GM21529 (cell line): ENCODE measurements at regions not wholly inside any gene's neighbourhood (a gene's known extent, or its start where the extent isn't known, plus 50 kb on each side); places are given as distances from the start of the nearest gene placed in this dataset.

Source experiments
- ATAC-seq: cut with Tn5 transposase; IDR thresholded peaks from one replicate; pipeline ENCODE4 v1.9.1; 2021; ENCODE audit not compliant: unreplicated experiment

- no peak for ATAC-seq
Observed at GRCh38 chr1:218633238-218633988, 288.3 kb downstream of the TGFB2 start.

- ATAC-seq = no peak
Observed at GRCh38 chr1:218634212-218634611, 289.1 kb downstream of the TGFB2 start.

DNA sequence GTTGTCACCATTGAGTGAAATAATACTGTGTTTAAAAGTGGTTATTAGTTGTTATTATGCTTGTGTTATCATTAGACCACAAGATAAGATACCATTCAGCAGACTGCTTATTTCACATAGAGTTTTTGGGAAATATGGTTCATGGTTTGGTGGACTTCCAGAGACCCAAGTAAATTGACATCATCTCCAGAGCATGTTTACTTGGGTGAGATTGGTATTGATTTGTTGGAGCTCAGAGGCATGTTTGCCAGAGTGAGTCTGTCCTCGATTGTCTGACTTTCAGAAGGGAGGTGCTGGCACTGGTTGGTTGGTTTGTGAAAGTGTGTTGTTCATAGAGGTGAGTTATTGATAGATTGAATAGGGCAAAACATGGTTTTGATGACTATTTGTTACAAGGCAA lies 291.4 kb downstream of the TGFB2 start:
- ATAC-seq = no peak

DNA sequence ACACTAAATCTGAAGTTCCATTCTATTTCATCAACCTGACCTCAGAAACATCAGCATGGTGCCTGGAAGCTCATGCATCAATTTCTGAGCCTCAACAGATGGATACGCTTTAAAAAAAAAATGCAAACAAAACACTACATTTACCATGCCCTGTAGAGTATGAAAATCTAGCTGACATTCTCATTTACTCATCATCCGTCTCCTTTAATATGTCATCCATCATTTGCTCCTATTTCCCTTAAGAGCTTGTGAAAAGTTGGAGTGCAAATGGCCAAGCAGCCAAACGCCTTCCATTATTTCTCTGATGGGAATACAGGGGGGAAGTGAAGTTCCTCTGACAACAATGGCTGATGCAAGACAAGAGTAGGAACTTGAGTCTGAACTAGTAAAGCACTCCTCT lies 295.0 kb downstream of the TGFB2 start:
- no peak for ATAC-seq

GRCh38 chr1:218642033-218642948 lies 297.2 kb downstream of the TGFB2 start:
- ATAC-seq = no peak

- no peak for ATAC-seq
Observed at GRCh38 chr1:218643281-218643680, 298.1 kb downstream of the TGFB2 start.

GRCh38 chr1:218643926-218644325 lies 298.8 kb downstream of the TGFB2 start:
- ATAC-seq = no peak

- no peak for ATAC-seq
Observed at GRCh38 chr1:218646288-218646687, 301.2 kb downstream of the TGFB2 start.

GRCh38 chr1:218656301-218657037 lies 311.3 kb downstream of the TGFB2 start:
- no peak for ATAC-seq

GRCh38 chr1:218658269-218658668 lies 313.1 kb downstream of the TGFB2 start:
- no peak for ATAC-seq

DNA sequence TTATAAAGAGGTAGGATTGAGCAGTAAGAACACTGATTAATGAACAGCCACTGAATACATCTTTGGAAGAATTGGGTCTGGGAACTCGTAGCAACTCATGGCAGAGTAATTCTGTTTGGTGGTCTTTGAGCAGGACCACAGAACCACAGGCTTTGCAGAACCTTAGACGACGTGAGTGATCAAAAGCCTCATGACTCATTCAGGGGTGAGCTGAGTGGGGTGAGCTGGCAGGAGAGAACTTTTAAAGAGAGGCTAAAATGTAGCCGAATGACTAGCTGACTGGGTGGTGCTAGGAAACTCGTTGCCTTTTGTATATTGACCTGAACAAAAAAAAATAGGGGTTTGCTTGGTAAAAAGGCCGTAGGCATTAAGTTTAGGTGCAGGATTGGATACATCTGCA lies 313.8 kb downstream of the TGFB2 start:
- no peak for ATAC-seq

DNA sequence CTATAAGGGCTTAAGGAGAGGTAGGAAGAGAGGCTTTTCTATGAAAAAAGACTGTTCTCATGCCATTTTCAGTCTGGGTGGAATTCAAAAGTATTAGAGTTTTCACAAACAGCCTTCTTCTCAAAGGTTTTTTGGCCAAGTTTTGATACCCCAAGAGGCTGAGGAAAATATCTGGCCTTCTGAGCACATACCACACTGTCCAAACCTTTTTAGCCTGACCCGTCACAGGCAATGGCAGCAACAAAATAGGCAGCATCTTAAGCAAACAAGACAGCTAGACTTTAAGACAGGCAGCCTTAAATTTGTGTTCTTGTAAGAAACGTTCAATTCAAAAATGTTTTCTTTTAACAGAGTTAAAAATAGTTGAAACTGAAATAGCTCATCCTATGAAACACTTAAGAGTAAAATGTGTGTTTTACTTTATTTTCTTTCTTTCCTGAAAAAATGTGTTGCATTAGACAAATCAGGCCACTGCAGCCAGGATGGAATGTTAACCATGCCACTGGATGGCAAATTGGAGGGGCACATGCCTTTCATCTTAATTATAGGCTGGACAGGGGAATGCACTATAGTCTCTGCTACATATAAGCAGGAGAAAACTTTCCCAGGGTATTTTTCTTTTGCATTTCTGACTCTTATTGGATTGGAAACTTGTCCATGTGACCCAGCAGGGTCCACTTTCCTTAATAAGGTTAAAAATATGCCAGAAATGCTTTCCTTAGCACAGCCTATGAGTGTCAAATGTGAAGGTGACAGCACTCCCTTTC lies 315.0 kb downstream of the TGFB2 start:
- no peak for ATAC-seq

DNA sequence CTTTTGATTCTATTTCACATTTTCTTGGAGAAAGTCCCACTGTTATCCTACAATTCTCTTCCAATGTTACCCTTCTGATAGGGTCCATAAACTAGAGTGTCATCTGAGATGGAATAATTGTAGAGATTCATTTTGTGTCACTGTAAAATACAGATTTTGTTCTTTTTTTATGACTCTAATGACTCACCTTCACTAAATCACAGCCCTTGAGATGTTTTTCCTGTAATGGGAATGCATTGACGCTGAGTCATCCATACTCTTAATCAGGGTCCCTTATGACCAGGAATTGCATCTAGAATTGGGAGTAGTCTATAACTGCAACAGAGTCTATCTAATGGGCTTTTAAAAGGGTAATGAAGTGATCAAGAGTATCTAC lies 315.5 kb downstream of the TGFB2 start:
- no peak for ATAC-seq

DNA sequence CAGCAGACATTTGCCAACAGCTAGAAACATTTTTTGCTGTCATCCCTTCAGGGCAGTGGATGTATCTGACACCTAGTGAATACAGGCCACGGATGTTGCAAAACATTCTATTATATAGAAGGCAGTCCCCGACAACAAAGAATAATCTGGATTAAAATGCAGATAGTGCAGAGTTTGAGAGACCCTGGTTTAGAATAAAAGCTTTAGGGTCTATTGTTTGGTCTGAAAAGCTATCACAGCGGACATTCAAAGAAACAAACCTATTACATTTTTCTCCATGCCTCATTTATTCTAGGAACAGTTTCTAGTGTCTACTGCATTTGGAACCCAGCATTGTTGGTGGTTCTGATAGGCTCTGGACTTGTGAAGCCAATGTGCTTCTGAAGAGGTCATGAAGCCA lies 316.3 kb downstream of the TGFB2 start:
- ATAC-seq = no peak

- no peak for ATAC-seq
Observed at GRCh38 chr1:218664385-218665170, 319.4 kb downstream of the TGFB2 start.

GRCh38 chr1:218665221-218665620 lies 320.1 kb downstream of the TGFB2 start:
- no peak for ATAC-seq

DNA sequence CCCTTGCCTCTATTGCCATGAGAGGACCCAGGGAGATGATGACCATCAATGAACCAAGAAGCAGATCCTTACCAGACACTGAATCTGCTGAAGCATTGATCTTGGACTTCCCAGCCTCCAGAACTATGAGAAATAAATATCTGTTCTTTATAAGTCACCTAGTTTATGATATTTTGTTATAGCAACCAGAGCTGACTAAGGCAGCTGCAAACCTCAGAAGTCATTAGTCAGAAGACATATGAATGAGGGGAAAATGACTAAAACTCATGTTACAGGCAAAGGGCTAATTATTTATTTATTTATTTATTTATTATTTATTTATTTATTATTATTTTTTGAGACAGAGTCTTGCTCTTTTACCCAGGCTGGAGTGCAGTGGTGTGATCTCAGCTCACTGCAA lies 321.1 kb downstream of the TGFB2 start:
- no peak for ATAC-seq

DNA sequence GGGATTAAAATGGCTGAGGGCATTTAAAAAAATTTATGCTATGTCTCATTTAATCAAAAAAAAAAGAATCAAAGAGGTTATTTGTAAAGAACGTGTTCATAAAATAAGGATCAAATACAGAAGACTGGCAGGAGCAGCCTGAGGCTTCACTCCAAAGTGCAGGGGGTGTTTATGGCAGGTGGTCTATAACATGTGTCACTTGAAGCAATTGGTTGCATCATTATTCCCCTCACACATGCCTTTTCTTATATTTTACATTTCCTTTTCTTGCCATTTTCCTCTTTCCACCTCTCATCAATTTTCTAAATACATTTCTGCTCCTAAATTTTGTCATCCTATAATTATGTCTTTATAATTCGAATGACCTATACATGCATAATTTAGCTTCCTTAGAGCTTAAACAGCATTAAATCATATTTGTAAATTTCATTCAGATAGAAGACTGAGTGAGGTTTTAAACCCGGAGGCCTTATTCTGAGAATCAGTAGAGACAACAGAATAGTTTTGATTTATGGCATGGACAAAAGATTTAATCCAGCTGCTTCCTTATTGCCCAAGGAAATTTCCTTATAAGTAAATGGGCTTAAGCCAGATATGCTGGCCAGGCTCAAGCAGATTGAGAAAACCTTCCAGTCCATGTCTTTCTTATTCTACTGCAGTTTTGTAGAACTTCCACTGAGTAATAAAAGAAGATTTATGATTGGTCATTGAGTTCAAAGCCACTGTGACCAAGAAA lies 322.8 kb downstream of the TGFB2 start:
- no peak for ATAC-seq

- no peak for ATAC-seq
Observed at GRCh38 chr1:218669431-218669830, 324.3 kb downstream of the TGFB2 start.
